Stimulated activated naive CD4-positive, alpha-beta T cell treated with Interleukin-2 at 50 U/mL for 16 hours (primary cell): ENCODE measurements at regions not wholly inside any gene's neighbourhood (a gene's known extent, or its start where the extent isn't known, plus 50 kb on each side); places are given as distances from the start of the nearest gene placed in this dataset.

ENCODE experiments used
- DNase-seq: peaks from one replicate; lab custom pipeline; 2025; lab: John Stamatoyannopoulos, UW

DNA sequence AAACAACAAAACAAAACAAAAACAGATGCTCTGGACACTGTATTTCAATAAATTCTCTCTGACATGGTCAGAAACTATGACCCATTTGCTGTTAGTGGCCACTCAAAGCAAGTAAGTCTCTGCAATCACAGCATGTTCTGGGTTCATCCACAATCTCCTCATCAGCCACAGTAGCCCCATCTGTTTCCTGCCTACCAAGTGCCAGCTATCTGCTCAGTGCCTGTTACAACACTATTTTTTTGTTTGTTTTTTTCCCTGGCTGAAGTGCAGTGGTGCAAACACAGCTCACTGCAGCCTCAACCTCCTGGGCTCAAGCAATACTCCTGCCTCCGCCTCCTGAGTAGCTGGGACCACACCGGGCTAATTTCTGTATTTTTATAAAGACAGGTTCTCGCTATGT lies 137.9 kb downstream of the SOX9 start:
- no peak for DNase-seq

DNA sequence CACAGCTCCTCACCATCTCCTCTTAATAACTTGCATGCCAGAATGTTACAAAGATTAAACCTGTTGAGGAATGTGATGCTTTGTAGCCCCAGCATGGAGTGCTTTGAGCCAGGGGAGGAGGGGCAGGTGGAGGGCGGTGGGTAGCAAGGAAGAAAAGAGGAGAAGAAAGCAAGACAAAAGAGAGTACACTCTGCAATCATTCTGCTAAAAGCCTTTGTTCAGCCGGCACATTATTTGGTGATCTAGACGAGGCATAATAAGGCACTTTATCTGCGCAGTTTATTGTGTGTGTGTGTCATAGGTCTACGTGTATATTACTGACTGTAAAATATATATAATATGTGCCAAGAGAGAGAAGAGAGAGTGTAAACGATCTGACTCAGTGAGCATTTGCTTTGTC lies 139.1 kb downstream of the SOX9 start:
- DNase-seq, result no peak

DNA sequence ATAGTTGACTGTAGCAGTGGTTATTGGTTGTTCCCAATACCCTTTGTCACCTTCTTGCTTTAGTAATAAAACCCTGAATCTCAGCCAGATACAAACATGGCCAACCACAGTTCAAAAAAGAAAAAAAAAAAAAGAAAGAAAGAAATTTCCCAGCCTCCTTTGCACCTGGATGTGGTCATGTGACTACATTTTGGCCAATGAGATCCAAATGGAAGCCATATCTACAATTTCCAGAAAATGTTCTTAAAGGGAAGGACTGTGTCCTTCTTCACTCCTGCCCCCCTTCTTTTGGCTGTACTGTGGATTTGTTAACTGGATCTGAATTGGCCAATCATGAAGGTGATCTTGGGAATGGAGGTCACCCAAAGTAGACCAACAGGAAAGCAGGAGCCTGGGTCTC lies 141.9 kb downstream of the SOX9 start:
- no peak for DNase-seq

DNA sequence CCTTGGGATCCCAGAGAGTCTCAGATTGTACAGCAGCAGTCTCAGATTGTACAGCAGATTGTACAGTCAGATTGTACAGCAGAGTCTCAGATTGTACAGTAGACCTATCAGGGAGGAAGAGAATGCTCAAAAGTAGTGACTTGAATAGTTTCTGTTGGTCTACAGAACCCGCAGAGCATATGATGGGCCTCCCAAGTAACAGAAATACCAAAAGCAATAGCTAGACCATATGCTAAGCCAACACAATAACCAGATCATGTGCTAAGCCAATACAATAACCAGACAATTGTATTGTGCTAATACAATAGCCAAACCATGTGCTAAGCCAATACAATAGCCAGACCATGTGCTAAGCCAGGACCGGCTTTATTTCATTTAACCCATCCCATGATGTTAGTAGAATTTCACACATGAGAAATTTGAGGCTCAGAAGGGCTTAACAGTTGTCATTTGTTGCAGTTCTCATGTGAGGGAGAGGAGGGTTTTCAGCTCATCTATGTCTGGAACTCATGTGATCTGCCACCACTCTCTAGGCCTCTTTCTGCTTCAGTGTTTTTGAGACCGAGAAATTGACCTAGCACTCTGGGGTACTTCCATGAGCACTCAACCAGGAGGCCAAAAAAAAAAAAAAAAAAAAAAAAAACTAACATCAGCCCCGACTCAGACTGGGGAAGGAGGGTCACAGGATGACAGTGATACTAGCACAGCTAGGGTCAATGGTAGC lies 144.0 kb downstream of the SOX9 start:
- no peak for DNase-seq

DNA sequence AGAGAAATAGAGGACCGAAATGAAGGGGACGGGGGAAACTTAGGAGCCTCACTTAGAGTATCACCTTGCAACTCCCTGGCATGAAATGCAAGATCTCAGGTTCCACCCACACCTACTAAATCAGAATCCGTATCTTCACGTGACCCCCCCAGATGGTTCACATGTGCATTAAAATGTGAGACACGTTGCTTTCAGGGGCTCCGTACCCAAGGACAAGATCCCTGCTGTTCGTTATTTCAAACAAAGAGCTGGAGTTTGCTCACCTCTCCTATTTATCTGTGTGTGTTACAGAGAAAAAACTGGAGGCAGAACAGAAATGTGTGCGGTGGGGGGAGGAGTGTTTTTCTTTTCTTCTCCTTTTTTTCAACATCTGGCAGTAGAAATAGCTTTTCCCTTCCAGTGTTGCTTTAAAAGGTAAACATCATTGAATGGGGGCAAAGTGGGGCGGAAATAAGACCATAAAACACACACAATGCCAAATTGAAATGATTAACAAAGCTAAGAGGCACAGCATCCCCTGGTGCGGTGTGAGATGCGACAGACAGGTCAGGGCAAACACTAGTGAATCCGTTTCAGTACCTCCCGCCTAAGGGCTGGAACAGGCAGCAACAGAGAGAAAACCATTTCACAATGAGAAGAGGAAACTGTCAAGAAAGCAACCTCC lies 145.4 kb downstream of the SOX9 start:
- no peak for DNase-seq

DNA sequence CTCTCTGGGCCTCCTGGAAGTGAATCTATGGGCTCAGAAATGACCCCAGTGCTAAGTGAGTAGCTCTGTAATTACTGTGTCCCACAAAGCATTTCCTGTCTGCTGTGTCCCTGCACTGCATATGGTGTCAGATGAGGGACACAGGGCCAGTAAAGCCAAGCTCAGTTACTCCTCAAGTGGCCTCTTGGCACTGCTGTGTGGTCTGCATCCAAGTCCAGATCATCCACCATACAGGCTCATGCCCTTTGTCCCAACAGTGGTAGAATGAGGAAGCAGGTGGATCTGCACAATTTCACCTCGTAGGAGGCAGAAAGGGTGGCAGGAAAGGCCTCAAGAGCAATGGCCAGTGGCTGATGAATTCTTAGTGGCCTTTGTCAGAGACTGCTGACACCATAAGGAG lies 146.8 kb downstream of the SOX9 start:
- no peak for DNase-seq

DNA sequence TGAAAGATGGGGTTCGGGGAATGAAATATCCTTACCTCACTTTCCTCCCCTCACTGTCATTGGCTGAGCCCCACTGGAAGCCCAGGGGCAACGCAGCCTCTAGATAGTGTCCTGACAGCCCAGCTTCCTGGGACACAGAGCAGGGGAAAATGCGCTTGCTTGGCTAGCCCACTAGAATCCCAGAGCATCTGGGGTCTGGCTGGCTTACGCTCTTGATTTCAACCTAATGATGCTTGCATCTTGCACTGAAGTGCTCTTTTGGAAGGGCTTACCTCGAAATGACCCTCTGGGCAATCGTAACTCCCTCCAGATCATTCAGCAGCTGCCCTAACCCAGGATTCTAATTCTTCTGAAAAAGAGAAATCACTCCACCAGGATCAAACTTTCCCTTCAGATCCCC lies 147.6 kb downstream of the SOX9 start:
- DNase-seq, result no peak

DNA sequence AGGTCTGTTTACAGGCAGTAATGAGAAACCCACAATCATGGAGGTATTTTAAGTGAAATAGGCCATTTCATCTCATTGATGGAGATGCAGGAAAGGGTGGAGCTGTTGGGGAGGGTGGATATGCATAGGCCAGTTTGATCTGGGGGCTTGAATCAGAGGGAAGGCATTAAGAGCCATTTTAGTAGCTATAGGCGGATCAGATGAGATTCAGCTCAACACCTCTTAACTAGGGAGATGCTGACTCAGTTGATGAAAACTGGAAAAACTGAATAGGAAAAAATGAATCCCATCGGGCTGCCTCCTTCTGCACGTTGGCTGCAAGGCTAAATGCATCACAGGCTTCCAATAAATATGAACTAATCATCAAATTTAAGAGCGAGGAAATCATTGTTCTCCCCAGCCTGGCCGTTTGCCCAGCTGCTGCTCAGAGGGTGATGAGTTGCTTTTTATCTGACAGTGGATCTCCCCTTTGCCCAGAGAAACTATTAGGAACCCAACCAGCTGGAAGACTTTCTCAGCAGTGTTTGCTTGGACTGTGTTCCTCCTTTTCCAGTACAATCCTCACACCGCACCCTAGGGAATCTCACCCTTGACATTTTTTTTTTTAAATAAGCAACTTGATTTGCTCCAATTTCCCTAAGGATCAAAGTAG lies 149.6 kb downstream of the SOX9 start:
- DNase-seq, result no peak

DNA sequence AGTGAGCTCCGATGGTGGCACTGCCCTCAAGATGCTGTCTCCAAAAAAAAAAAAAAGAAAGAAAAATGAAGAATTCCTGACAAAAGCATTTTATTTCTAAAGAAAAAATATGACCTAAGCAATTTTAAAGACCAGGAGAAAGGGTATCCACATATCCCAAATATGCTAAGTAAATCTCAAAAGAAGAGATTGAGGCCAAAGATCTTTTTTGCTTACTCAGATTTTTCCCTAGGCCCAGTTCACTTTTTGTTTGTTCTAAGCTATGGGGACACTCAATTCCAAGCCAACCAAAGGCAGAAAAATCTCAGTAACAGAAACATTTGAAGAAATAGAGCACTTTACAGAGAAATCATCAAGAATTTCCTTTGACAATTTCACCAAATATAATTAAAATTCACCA lies 150.8 kb downstream of the SOX9 start:
- no peak for DNase-seq

DNA sequence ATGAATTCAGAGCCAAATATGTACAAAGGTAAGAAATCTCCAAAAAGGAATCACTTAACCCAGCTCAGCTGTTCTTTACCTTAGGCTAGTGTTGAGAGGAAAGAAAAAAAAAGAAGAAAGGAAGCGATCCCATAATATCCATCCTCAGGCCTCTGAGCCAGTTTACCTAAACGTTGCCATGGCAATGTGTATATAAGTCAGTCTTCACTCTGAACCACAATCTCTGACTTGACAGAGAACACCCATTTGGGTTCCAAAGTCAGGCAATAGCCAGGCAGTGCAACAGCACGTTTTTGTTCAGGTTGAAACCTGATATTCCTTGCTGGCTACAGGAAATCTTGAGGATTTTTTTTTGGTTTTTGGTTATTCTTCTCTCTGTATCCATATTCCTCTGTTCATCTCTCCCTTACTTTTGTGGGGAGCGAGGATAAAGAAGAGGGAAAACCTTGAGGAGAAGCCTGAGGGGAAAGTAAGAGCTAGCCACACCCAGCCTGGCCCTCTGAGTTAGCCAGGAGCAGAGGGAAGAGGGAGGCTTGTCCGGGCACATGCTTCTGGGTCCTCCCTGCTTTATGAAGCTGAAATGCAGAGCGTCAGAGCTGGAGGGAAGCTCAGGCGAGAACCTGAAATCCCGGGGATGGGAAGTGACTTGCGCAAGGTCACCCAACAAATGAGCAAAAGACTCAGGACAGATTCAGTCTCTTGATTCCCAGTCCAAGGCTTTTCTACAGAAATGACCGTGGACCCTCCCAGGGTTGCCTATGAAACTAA lies 152.7 kb downstream of the SOX9 start:
- no peak for DNase-seq

DNA sequence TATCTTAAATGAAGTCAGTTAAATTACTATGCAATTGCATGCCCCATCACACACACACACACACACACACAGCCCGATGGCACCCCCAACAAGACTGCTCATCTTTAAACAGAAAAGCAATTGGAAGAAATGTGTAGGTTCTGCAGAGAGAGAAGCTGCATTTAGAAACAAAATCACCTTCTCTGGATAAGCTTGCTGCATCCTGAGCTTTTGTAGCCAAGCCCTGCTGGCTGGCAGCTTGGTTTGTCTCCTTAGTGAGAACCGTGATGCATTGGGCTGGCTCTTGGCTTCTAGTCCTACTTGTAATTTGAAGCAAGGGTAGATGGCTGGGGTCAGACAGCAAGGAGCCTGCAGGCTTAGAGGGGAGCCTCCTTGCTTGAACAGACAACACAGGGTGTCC lies 153.8 kb downstream of the SOX9 start:
- no peak for DNase-seq

DNA sequence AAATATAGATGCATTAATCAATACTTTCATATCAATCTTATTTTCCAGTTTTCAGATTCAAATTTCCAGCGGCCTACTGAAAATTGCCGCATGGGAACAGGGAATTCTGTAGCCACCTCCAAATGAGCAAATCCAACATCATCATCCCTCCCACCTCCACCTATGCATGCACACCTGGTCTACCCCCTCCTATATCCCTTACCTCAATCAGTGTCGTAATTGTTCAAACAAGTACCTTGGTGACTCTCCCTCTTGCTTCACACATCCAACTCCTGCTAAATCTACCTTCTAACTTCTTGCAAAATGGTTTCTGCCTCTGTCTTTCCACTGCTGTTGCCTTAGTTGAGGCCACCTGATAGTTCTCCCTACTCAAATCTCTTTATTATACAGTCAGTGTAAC lies 160.1 kb downstream of the SOX9 start:
- no peak for DNase-seq

DNA sequence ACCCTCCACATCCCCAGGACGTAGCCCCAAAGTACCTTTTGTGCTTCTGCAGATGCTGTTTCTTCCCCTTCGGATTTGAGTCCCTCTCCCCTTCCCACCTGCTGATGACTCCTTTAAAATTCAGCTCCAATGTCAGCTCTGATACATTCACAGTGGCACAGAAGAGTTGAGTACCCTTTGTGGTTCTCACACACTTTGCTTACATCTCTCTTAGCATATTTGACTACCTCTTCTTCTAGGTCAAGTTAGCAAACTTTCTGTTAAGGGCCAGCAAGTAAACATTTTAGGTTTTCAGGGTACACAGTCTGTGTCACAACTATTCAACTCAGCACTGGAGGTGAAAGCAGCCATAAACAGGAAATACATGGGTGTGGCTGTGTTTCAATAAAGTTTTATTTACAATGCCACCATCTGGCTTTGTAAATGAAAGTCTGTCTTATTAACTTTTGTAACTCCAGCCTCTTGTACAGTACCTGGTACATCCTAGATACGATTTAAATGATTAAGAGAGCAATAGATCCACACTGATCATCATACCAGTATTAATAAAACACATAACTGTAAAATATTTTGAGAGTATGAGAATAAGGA lies 161.7 kb downstream of the SOX9 start:
- no peak for DNase-seq

DNA sequence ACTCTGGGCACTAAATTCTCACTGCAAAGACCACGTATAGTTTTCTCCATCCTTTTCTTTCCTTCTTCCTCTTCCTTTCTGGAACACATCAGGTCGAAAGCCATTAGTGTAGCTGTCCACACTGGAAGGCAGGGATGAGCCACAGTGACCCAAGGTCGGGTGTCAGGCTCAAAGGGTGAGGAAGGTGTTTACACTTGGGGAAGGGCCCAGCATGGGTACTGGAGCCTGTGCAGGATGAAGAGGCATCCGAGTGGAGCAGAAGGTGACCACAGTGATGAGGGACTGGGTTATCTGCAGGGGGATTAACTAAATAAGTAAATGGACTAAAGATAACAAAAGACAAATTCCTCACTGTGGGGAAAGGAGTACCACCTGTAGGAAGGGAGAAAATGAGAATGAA lies 164.0 kb downstream of the SOX9 start:
- no peak for DNase-seq

DNA sequence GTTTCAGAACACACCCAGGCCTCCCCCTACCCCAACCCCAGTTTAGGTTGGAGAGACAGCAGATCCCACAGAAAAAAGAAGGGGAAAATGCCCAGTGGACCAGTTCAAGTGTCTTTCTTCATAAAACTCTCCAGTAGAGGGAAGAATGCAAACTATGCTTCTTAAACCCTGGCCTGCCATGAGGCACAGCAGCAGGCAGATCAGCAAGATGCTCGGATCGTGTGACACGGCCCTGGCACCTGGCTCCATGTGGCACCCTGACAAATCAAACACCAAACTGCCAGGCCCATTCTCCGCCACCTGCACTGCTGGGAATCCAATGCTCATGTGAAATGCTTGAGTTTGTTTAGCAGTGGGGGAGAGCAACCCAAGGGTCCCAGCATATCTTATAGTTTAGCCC lies 166.8 kb downstream of the SOX9 start:
- no peak for DNase-seq

DNA sequence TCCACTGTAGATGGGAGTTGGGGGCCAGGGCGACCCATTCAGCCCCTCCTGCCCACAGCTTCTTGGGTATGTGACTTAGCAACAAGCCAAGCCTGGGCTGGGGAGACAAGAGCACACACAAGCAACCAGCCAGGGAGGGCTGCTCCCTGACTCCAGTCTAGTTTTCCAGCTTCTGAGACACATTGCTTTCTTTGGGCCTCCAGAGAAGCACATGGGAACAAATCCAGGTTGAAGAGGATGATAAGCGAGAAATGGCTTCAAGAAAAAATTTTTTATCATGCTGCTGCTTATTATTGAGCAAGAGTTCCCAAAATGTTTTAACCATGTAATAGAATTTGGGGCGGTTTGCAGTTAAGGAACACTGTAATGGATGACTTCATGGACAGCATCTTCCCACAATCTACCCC lies 173.7 kb downstream of the SOX9 start:
- DNase-seq, result no peak

DNA sequence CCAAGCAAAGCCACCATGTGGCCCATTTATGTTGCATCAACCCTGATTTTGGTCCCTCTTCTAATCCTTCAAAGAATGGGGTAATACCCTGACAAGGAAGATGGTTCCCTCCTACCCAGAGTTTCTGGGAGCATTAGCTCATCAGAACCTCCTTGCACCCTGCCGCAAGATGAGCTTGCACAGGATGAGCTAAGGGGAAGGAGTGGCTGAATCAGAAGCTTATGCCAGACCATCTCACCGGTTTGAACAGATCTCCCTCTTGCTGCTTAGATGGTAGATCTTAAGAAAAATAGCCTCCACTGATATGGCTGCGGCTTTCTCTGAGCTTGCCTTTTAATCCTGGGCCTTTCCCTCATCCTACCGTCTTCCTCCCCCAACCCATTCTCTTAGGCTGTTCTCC lies 175.1 kb downstream of the SOX9 start:
- DNase-seq, result no peak

DNA sequence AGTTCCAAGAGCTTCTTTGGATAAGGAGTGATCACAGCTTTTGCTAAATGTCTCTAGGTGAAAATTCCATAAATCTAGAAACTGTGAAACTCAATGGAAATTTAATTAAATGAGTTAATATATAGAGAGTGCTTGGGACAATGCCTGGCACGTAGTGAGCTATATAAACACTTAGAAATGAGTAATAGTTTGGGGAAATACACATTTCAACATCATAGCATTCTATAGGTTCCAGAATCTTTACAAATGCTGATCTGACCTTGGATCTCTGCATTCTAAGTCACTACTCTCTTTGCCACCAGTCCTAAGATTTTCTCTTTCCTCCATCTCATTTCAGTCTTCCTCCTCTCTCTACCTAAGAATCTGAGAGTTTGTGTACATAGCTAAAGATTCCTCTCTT lies 175.6 kb downstream of the SOX9 start:
- no peak for DNase-seq

DNA sequence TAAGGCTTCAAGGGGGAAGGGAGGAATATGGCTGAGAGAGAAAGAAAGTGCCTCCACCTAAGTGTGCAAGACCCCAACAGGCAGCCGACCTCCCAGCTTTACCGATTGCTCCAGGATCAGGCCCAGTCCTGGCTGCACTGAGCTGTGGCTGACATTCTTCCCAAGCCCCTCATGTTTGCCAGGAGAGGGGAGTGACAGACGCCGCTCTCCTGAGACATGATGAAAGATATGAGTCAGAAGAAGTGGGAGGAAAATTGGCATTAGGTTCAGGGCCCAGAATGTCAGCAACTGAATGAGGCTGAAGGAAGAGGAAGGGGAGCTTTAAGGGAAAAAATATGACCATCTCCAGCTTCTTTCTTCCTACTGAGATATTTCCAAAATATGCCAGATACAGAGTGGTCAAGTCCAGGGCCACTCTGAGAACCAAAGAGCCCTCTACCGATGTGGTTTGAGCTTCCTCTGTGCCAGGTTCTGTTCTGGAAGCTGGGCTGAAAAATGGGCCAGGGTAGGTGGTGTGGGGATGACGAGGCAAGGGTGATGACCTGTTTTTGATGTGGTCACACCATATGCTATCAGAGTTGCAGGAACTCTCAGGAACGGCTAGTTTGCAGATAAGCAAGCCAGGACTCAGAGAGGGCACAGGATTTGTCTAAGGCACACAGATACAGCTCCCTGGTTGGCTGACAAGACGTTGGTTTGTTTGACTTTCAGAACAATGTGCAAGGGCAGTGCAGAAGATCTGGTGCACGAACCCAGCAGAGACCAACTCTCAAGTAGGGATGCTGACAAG lies 176.7 kb downstream of the SOX9 start:
- DNase-seq, result no peak

DNA sequence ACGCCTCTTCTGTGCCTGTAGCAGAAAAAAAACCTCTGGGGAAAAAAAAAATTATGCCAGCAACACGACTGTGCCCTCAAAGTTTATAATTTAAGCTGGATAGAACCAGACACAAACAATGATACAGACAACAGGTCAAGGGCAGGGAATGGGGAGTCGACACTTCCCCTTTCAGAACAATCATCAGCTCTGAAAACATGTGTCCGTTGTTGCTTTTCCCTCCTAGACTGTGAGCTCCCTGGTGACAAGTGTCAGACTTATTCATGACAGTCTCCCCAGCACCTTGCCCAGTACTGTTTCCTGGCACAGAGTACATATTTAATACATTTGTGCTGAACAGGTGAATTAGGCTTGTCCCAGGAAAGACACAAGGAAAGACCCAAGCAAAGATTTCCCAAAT lies 178.3 kb downstream of the SOX9 start:
- no peak for DNase-seq

DNA sequence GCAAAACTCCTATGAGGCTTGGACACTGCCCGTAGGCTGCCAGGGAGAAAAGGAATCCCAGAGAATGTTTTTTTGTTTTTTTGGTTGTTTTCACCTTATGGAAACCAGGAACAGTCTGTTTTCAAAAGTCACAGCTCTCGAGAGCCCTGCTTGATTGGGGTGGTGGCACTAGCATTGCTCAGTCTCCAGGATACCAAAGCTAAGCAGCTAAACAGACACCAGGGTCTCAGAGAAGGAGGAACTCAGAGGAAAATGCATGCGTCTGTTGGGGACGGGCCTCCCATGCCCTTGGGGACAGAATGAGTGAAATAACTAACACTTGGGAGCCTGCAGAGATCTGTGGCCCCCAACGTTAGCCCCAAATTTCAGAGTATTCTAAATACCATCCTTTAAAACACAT lies 178.8 kb downstream of the SOX9 start:
- DNase-seq, result no peak

DNA sequence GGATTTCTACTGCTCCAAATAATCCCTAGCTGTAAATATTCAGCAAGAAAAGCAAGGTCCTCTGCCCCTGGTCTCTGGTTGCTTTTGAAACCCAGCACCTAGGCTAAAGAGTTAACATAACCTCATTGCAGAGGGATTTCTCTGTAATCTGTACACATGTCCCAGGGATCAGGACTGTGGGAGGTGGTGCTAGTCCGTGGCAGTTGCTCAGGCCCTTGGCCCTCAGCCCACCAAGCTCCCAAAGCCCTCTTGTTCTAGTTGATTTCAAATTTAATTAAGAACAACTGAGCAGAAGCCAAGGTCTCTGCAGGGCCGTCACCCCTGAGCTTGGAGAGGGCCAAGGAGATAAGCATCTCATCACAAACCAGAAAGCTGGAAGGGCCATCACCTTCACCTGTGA lies 181.1 kb downstream of the SOX9 start:
- no peak for DNase-seq
